ENCODE measurements at regions not wholly inside any gene's neighbourhood (a gene's known extent, or its start where the extent isn't known, plus 50 kb on each side); places are given as distances from the start of the nearest gene placed in this dataset.

GRCh38 chr2:146262606-146263005 is 1582.2 kb upstream of the ACVR2A start:
- Mint-ChIP-seq H3K4me3 (no peak overlapping the region), H3K27ac (no peak overlapping the region), H3K27me3 (no peaks in the 10 kb centered on the region), H3K4me1 (no peaks in the 10 kb centered on the region), H3K9me3 (ENCODE audit: insufficient read depth) (no peaks in the 10 kb centered on the region)
- Histone ChIP-seq H3K4me3 (ENCODE audit: control extremely low read depth in 1 of 5, extremely low read depth in 1 of 5, insufficient read depth in 1 of 5, low read depth in 2 of 5, low read length in 4 of 5) (no peak overlapping the region), H3K27ac (ENCODE audit: low read length in 2 of 2) (no peak overlapping the region), H3K79me2 (ENCODE audit: control insufficient read depth, insufficient read depth, low read length) (no peaks in the 10 kb centered on the region), H3K36me3 (replicated peaks in 1 of 2; ENCODE audit: control extremely low read depth in 1 of 2, control insufficient read depth in 1 of 2, extremely low read depth in 1 of 2, insufficient read depth in 2 of 2, low read length in 1 of 2) (no peaks in the 10 kb centered on the region), H3K9ac (ENCODE audit: low read length) (no peak overlapping the region), H4K20me1 (ENCODE audit: control insufficient read depth, insufficient read depth, low read length, poor library complexity, severe bottlenecking) (no peaks in the 10 kb centered on the region), H2AFZ (ENCODE audit: insufficient read depth, low read depth, low read length, poor library complexity, severe bottlenecking) (no peak overlapping the region), H3K4me2 (replicated peaks; ENCODE audit: low read depth, low read length, poor library complexity, severe bottlenecking) (no peak overlapping the region), H3K4me1 (ENCODE audit: control insufficient read depth in 2 of 2, insufficient read depth in 2 of 2, low read length in 2 of 2) (no peaks in the 10 kb centered on the region), H3K27me3 (replicated peaks in 1 of 4; ENCODE audit: control extremely low read depth in 1 of 4, control insufficient read depth in 3 of 4, insufficient read depth in 4 of 4, low read length in 3 of 4) (no peaks in the 10 kb centered on the region), H3K9me3 (ENCODE audit: control extremely low read depth in 1 of 3, control insufficient read depth in 2 of 3, insufficient read depth in 1 of 3, low read length in 2 of 3) (no peaks in the 10 kb centered on the region)
- TF ChIP-seq EZH2 (IDR thresholded peaks at IDR 0.05; ENCODE audit: borderline replicate concordance, insufficient read depth, low read depth, low read length, poor library complexity, severe bottlenecking) = no peak
- ChIA-PET POLR2A (no interaction called here), CTCF (no interaction called here)
- intact Hi-C loops (cut with micrococcal nuclease) = no loop called here
- DNase-seq (no peak), ATAC-seq (ENCODE audit: low read depth) (no peak)
- 89% methylated on average over 2 of the region's 4 CpGs for whole genome bisulfite sequencing (ENCODE audit: insufficient coverage)

DNA sequence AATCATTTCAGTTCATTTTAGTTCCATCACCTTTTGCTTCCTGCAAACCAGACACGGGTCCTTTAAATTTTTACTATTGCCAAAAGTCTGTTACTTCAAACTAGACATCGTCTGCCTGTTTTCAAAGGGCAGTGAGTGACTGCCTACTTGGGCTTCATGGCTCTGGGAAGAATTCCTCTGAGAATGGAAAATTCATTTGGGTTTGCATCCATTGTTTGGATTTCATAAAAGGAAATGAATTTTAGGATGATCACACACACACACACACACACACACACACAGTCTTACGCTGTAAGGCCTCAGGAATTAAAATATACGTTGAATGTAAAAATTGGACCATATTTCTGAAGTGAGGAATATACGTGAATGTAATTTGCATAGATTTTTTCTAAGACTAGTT is 1584.3 kb upstream of the ACVR2A start:
- no peaks in the 10 kb centered on the region for H3K4me1 ChIP-seq (ENCODE audit: control insufficient read depth in 2 of 2, insufficient read depth in 2 of 2, low read length in 2 of 2)
- CTCF ChIA-PET = no interaction called here
- ATAC-seq (ENCODE audit: low read depth) (no peak), DNase-seq (no peak)
- H3K27me3 ChIP-seq (replicated peaks in 1 of 4; ENCODE audit: control extremely low read depth in 1 of 4, control insufficient read depth in 3 of 4, insufficient read depth in 4 of 4, low read length in 3 of 4) = no peaks in the 10 kb centered on the region
- H4K20me1 ChIP-seq (ENCODE audit: control insufficient read depth, insufficient read depth, low read length, poor library complexity, severe bottlenecking) = no peaks in the 10 kb centered on the region
- no peaks in the 10 kb centered on the region for H3K9me3 Mint-ChIP-seq (ENCODE audit: insufficient read depth)
- H3K79me2 ChIP-seq (ENCODE audit: control insufficient read depth, insufficient read depth, low read length) = no peaks in the 10 kb centered on the region
- H3K27ac ChIP-seq (ENCODE audit: low read length in 2 of 2) = no peak overlapping the region
- no peaks in the 10 kb centered on the region for H3K36me3 ChIP-seq (replicated peaks in 1 of 2; ENCODE audit: control extremely low read depth in 1 of 2, control insufficient read depth in 1 of 2, extremely low read depth in 1 of 2, insufficient read depth in 2 of 2, low read length in 1 of 2)
- 100% methylated on average over 1 of the region's 5 CpGs for WGBS (ENCODE audit: insufficient coverage)
- no peak overlapping the region for H3K4me3 ChIP-seq (ENCODE audit: control extremely low read depth in 1 of 5, extremely low read depth in 1 of 5, insufficient read depth in 1 of 5, low read depth in 2 of 5, low read length in 4 of 5)
- H3K27me3 Mint-ChIP-seq = no peaks in the 10 kb centered on the region
- H3K9ac ChIP-seq (ENCODE audit: low read length) = no peak overlapping the region
- H2AFZ ChIP-seq (ENCODE audit: insufficient read depth, low read depth, low read length, poor library complexity, severe bottlenecking) = no peak overlapping the region
- POLR2A ChIA-PET = no interaction called here
- no peaks in the 10 kb centered on the region for H3K9me3 ChIP-seq (ENCODE audit: control extremely low read depth in 1 of 3, control insufficient read depth in 2 of 3, insufficient read depth in 1 of 3, low read length in 2 of 3)
- TF ChIP-seq, protein P1, sequence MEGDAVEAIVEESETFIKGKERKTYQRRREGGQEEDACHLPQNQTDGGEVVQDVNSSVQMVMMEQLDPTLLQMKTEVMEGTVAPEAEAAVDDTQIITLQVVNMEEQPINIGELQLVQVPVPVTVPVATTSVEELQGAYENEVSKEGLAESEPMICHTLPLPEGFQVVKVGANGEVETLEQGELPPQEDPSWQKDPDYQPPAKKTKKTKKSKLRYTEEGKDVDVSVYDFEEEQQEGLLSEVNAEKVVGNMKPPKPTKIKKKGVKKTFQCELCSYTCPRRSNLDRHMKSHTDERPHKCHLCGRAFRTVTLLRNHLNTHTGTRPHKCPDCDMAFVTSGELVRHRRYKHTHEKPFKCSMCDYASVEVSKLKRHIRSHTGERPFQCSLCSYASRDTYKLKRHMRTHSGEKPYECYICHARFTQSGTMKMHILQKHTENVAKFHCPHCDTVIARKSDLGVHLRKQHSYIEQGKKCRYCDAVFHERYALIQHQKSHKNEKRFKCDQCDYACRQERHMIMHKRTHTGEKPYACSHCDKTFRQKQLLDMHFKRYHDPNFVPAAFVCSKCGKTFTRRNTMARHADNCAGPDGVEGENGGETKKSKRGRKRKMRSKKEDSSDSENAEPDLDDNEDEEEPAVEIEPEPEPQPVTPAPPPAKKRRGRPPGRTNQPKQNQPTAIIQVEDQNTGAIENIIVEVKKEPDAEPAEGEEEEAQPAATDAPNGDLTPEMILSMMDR (IDR thresholded peaks at IDR 0.05) = no peak
- no peak for TF ChIP-seq EZH2 (IDR thresholded peaks at IDR 0.05; ENCODE audit: borderline replicate concordance, insufficient read depth, low read depth, low read length, poor library complexity, severe bottlenecking)
- intact Hi-C loops (cut with micrococcal nuclease) = no loop called here
- no peaks in the 10 kb centered on the region for H3K4me1 Mint-ChIP-seq
- H3K4me3 Mint-ChIP-seq = no peak overlapping the region
- H3K27ac Mint-ChIP-seq = no peak overlapping the region
- no peak overlapping the region for H3K4me2 ChIP-seq (replicated peaks; ENCODE audit: low read depth, low read length, poor library complexity, severe bottlenecking)
